IPS DF 4.7 (cell line): ENCODE measurements at regions not wholly inside any gene's neighbourhood (a gene's known extent, or its start where the extent isn't known, plus 50 kb on each side); places are given as distances from the start of the nearest gene placed in this dataset.

Source experiments
- DNase-seq: peaks from one replicate; pipeline ENCODE4 v3.0.0-alpha.2; 2013; ENCODE audit warnings: low spot score; ENCODE audit errors: extremely low read depth

DNA sequence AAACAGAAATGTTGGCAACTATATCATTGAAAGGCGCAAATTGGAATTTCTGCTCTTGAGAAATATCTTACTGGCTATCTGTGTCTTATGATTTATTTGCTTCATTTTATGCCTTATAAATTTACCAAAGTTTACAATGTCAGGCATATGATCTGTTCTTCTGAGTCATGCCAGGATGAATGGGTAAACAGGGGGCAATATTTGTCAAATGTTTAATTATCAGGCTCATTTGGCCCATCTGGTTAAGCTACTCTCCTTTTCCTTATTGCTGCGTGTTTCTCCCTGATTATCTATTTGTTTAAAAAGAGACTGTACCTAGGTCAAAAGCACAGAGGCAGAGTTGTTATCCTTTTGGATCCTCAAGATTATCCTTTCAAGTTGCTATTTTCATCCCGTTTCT, 903.8 kb upstream of the PCDH10 start:
- no peak for DNase-seq

DNA sequence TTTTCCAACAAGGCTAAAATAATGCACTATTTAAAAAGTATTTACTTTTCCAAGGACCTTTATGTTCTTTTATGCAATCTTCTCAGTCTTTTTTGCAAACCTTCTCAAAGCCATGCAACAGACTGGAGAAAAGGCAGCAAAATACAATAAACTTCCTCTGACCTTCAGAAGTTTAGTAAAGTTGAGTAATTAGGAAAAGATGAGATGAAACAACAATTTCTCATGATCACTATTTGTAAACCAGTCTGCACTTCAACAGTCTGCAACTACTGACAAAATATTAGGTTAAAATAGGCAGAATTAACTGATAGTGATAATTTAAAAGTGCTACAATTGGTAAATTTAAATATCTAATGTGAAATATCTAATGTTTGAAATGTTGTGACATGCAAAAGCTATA, 884.9 kb upstream of the PCDH10 start:
- DNase-seq: no peak

DNA sequence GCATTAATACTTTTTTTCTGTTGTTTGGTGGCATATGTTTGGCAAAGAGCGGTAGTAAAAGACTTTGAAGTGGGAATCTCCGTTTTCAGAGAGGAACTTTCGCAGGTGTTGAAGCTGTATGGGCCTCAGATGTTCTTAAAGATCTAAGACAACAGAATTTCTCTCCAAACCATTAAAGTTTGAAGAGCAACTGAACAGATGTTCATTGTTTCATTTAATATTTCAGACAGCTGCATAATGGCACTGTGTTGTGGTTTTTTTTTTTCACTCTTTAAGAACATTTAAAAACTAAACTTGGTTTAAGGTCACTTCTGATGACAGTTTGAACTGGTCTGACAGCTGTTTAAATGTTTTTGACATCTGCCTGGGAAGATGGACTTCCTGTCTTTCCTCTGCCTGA, 882.7 kb upstream of the PCDH10 start:
- DNase-seq: no peak

DNA sequence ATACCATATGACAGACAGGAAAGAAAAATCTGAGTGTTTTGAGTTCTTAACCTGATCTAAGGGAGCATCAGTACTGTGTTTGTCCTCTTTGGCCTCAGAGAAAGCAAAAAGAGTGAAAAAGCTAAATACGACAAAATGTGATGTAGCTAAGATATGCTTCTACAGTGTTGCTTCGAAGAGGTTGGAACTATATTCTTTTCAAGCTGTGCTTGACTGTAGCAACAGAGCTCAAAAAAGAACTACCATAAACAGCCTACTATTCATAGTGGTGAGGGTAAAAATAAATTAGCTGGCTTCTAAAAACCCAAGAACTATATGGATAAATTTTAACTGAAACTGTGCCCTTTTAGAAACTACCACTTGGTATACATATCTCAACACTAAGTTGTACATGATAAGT, 881.8 kb upstream of the PCDH10 start:
- no peak for DNase-seq

DNA sequence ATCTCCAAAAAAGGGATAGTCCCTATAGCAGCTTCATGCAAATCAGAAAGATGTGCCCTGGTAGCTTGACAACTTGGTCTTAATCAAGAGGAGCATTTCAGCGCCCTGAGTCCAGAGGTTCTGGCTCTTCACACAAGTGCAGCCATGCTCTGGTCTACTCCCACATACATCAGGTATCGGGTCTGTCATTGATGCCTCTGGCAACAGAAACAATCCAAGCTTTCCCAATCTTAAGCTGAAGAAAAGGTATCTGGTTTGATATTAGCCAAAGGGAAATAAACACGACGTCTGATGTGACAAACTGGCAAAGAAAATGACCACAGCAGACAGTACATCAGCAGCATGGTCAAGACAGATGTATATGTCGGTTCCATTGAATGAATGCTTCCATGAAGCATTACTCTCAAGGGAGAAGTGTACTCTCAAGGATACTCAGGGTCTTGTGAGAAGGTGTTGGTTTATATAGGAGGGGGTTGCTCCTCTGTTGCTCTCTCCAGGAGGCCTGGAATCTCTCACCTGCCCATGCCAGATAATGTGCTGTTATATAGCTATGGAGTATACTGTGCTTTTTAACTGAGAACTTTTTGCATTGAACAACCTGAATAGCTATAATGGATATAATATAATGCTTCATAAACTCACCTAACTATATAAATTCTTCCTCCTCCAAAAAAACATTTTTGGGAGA, 879.6 kb upstream of the PCDH10 start:
- no peak for DNase-seq

DNA sequence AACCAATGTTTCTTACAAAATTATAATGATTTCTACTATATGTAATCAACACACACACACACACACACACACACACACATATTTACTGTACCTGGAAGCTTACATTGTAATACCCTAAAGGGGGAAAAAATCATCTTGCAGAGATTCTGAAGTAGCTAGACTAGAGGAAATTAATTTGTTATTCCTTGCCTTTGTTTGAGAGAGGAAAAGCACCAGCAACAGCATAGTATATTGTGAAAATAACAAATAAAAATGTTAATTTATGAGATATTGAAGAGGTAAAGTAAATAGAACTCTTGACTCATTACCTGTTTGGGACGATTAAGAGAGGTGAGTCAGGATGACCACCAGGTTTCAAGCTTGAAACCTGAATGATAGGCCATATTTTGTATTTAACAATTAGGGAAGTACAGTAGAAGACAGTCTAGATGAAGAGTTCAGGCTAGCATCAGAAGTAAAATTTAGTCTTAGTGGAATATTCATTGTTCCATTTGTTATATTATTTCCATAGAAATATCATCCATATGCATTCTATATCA, 873.4 kb upstream of the PCDH10 start:
- DNase-seq: no peak

DNA sequence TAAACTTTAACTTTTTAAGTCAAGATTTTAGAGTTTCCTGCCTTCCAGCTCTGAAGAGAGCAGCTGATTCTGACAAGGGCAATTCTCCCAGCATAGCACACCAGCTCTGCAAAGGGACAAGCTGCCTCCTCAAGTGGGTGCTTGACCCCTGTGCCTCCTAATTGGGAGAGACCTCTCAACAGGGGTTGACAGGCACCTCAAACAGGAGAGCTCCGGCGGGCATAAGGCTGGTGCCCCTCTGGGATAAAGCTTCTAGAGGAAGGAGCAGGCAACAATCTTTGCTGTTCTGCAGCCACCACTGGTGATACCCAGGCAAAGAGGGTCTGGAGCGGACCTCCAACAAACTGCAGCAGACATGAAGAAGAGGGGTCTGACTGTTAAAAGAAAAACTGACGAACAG, 872.9 kb upstream of the PCDH10 start:
- no peak for DNase-seq

DNA sequence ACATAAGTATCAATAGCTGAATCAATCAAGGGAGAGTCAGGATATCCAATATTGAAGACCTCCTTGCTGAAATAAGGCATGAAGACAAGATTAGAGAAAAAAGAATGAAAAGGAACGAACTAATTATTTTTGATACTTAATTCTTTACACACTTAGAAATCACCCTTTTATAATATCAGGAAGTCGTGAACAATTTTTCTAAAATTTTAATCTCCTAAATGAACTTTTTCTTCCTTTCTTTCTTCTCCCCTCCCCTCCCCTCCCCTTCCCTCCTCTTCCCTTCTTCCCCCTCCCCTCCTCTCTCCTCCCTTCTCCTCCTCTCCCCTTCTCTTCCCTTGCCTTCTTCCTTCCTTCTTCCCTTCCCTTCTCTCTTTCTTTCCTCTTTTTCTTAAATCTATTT, 872.1 kb upstream of the PCDH10 start:
- no peak for DNase-seq

DNA sequence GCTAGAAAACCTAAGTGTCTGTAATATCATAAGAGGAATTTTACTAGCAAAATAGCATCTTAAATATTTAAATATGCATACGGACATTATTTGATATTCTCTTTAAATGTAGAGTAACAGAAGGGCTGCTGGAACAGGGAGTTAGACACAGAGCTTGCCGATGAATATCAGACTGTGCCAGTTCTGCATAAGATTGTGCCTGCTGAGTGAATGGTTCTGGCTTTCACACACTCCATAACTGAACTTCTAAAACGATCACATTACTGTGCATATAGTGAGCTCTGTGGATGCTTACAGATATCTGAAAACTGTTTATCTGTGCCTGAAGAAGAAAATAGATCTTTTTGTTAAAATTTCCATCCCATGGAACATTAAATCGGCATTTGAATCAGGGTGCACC, 867.4 kb upstream of the PCDH10 start:
- no peak for DNase-seq

DNA sequence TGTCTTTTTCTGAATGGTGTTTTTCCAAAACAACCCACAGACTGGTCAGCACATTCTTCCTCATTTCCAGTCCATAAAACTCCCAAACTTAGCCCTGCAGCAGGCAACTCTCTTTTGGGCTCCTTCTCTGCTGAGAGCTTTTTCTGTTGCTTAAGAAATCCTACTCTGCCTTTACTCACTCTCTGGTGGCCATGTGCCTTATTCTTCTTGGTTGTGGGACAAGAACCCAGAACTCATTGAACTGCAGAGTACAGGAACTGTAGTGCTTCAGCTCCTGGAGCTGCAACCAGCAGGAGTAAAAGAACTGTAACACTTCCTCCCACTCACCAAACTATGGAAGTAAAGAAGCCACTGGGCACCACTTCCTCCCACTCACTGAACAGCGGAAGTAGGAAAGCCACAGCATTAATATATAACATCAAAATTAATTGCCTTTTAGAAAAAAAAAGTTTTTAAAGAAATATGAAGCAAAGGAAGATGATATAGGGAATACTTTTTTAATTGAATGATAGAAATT, 864.1 kb upstream of the PCDH10 start:
- DNase-seq: no peak

DNA sequence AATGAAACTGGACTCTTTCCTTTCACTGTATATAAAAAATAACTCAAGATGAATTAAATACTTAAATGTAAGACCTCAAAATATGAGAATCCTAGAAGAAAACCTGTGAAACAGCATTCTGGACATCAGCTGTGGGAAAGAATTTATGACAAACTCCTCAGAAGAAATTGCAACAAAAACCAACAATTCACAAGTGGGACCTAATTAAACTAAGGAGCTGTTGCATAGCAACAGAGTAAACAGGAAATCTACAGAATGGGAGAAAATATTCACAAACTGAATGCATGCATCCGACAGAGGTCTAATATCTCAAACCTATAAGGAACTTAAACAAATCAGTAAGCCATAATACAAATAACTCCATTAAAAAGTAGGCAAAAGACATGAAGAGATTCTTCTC, 851.7 kb upstream of the PCDH10 start:
- no peak for DNase-seq

DNA sequence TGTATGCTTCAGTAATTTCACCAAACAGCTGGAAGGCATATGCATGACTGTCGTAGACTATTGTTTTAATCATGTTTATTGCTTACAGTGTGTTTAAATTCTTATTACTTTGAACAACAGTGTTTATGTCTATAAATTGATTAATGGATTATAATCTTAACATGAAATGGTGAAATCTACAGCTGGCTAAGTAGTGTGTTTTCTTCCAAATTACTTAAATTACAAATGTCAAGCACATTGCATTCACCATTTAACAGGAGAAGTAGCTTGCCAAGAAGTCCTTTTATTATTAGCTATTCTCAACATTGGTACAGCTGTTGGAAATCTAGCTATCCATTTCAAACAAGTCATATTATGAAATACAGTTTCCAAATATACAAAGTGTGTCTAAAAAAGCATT, 849.3 kb upstream of the PCDH10 start:
- DNase-seq: no peak

DNA sequence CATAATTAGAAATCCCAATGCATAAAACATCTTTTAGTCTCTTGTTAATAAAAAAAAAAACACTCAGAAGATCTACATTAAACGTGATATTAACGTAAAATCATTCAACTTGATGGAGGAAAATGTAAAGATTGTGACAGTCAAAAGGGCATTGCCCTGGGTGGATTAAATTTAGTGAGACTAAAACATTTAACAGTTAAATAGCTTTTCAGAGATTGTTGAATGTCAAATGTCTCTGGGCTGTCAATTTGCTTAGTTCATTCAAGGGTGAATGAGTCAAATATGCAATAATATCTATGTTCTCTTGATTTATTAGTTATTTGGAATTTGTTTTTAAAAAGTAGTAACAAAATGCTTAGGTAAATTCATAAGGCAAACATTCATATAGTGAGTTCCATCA, 836.6 kb upstream of the PCDH10 start:
- DNase-seq: no peak

DNA sequence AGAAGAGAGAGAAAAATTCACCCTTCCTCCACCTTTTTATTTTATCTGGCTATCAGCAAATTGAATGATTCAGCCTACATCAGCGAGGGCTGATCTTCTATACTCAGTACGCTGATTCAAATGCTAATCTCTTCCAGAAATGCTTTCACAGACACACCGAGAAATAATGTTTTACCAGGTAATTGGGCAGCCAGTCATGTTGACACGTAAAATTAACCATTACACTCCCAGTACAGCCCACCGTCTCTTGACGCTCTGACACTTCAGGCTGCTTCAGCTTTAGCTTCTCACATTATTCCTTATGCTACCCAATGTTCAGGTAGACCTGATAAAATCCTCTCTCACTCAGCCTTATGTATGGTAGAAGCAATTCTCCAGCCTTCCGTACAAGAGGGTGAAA, 835.2 kb upstream of the PCDH10 start:
- no peak for DNase-seq

DNA sequence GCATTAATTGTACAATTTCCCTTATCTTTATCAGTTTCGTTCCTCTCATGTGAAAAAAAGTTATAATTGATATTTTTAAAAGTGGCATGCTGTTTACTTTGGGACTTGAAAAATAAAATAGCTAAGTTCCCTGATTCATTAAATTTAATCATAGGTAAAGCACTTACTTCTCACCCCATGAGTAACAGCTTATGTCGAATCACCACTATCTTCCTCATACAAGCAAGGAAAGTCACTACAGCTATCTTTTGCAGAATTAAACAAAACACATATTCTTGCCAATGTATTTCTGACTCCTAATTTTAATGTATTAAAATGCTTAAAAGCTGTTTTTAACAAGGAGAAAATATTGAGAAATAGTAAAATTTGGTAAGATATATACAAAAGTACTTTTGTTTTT, 832.4 kb upstream of the PCDH10 start:
- DNase-seq: no peak

DNA sequence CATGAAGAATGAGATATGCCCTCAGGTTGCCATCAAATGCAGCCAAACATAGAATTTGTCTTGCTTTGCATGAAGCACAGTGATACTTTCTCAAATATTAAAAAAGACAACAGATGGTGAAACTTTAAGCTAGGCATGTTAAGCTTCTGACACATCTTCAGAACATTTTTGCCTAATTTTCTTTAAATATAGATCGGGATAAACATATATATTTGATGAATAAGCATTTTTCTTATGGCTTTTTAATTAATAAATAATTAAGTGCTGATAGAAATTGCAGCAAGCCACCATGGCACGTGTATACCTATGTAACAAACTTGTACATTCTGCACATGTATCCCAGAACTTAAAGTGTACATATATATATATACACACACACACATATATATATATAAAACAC, 831.2 kb upstream of the PCDH10 start:
- no peak for DNase-seq

DNA sequence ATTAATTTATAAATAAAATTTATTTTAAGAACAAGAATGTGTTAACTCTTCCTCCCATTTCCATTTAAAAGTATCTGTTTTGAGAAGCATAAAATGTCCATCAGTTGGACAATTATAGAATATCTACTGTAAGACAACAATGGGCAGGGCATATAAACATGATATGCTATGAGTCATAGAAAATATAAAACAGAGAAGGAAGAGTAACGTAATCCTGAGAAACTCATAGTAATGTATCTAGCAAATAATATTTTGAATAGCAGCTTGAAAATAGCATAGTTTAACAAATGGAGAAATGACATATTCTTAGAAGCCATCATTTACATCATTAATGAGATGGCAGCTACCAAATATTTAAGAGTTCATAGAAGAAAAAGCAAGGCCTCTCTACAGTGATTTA, 820.3 kb upstream of the PCDH10 start:
- DNase-seq: no peak

DNA sequence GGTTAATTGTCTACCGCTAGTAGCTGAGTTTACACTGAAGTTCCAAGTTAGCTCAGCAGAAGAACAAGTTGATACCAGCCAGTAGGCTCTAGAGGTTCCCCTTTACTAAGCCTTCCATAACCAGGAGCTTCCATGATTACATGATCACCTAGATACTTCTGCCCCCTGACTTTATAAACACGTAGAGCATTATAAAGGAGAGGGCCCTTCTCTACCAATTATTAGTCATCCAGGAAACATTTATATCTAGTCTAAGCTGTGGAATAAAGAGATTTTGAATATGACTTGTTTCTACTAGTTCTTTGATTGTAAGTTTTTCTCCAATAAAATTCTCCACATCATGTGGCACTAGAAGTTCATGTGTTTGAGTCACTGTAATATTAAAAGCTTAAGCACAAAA, 818.1 kb upstream of the PCDH10 start:
- no peak for DNase-seq

DNA sequence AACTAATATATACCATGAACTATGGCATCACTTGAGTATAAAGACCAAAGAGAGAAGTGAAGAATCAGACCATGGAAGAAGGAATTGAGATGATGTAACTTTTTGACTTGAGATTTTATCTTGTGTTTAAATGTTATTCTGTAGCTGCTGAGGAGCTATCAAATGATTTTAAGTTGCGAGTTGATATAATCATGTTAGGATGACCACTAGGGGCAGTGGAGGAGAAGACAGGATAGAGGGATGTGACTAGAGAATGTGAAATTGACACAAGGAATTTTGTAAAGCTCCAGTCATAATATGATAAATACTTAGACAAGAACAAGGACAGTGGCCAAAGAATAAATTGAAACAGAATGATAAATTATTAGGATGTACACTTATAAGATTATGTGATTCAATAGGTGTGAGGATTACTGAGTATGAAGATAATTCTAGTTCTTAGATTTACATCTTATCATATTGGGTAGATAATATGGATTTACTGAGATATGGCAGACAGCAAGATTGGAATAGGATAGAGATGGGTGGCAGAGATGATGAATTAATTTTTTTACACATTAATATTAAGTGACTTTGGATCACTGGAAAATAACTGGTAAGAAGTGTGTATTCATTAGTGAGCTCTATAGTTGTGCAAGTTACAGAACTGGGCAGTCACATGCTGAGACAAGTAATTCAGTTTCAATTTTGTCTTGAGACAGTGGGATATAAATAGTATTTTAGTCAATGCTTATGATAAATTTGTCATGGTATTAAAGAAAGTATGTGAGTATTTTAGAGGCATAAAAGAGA, 816.0 kb upstream of the PCDH10 start:
- no peak for DNase-seq

DNA sequence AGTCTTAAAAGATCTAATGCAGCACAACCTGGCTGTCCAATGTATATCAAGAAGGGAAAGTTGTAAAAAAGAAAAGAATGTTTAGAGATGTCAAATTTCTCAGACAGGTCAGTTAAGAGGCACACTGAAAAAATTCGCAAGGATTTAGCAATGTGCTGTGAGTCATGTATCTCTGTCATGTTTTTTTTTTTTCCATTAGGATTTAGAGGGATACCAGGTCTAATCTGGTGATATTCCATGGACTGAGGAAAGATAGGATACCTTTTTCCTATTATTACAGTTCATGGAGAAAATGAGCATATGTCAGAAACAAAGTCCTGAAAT, 815.4 kb upstream of the PCDH10 start:
- no peak for DNase-seq

DNA sequence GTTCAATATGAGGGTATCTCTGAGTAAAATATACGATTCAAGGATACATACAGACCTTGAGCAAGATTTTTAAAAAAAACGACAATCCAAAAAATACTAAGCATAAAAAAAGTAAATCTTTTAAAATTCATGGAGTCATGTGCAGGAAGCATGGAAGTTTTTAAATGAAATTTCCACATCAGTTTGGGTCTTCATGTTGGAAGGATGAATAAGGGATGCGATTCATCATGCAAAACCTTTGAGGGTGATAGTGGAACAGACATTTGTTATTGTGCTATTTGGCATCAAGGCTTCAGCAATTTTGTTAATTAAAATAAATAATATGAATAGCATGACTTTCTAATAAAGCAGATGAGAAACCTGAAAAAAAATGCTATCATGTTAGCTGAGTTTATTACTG, 815.0 kb upstream of the PCDH10 start:
- DNase-seq: no peak

DNA sequence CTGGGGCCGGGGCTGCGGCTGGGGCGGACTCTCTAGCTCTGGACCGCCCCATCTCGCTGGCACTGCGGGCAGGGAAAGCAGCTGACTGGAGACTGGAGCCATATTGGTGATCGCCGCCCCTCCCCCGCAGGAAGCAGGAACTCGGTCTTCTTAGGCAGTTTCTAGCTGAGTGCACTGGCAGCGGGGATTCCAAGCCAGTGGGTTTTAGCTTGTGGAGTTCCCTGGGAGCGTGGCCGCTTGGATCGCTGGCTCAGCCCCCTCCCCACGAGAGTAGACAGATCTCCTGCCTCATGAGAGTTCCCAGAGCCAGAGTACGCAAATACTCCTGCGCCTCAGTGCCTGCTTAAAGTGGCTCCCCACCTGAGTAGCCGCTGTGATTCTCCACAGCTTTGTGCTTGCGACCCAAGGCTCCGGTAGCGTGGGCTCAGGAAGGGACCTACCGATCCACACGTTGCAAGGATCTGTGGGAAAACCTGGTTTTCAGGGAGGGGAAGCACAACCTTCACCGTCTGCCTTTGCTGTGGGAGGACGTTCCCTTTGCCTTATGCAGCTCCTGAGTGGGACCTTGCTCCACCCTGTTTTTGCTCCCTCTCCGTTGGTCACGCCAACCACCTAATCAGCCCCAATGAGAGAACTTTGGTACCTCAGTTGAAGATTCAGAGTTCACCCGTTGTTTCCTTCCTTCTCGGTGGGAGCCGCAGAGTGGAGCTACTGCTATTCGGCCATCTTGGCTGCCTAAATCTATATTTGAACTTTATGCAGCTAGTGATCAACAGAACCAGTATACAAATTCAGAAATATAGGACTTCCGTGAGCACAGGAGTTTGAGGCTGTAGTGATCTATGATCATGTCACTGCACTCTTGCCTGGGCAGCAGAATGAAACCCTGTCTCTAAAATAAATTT, 803.9 kb upstream of the PCDH10 start:
- no peak for DNase-seq
